ENCODE measurements at regions not wholly inside any gene's neighbourhood (a gene's known extent, or its start where the extent isn't known, plus 50 kb on each side); places are given as distances from the start of the nearest gene placed in this dataset.

GRCh38 chr2:238527565-238527964 lies 100.8 kb downstream of the ASB1 start:
- TF ChIP-seq POLR2A (IDR thresholded peaks at IDR 0.05; ENCODE audit: low read length) = no peak
- TF ChIP-seq GATA1 (IDR thresholded peaks at IDR 0.05; ENCODE audit: low read depth, low read length) = no peak
